Mammary epithelial cell (primary cell): ENCODE measurements at regions not wholly inside any gene's neighbourhood (a gene's known extent, or its start where the extent isn't known, plus 50 kb on each side); places are given as distances from the start of the nearest gene placed in this dataset.

Source experiments
- CTCF ChIP-seq, 2 donors: IDR thresholded peaks in 1 of 2; conservative IDR thresholded peaks in 1 of 2; 2 replicates each; pipeline ENCODE4 v1.5.1; 2011 to 2012; ENCODE audit warnings: inconsistent platforms in 2 of 2, low read length in 2 of 2, mild to moderate bottlenecking in 2 of 2, control low read depth in 1 of 2, low read depth in 1 of 2; ENCODE audit not compliant: insufficient read depth in 1 of 2; ENCODE audit errors: extremely low read depth in 1 of 2
- EZH2 ChIP-seq: IDR thresholded peaks from 2 replicates; pipeline ENCODE4 v1.6.1; 2012; ENCODE audit warnings: low read length, inconsistent platforms, borderline replicate concordance

GRCh38 chr9:2351324-2351723 lies 270.3 kb upstream of the VLDLR start:
- TF ChIP-seq CTCF (conservative IDR thresholded peaks at IDR 0.05 in 1 of 2, IDR thresholded peaks at IDR 0.05 in 1 of 2; ENCODE audit: extremely low read depth in 1 of 2, insufficient read depth in 1 of 2, low read depth in 1 of 2, low read length in 2 of 2) (no peak), EZH2 (no peak)
